Adipocyte (in vitro differentiated cells): ENCODE measurements at regions not wholly inside any gene's neighbourhood (a gene's known extent, or its start where the extent isn't known, plus 50 kb on each side); places are given as distances from the start of the nearest gene placed in this dataset.
"Not testable (repeated sequence)": the region's sequence is repeated elsewhere in the genome, so short reads cannot be mapped to it uniquely, and the experiment has no call there.

Source experiments
- DNase-seq: peaks from one replicate; pipeline ENCODE4 v3.0.0-alpha.2; 2015; ENCODE audit warnings: low read depth
- H3K27me3 ChIP-seq: replicated peaks from 2 replicates; pipeline ENCODE4 v1.7.0; 2013; ENCODE audit warnings: mild to moderate bottlenecking, low read length, moderate library complexity; ENCODE audit not compliant: control insufficient read depth, insufficient read depth
- H3K36me3 ChIP-seq: 2 replicates; pipeline ENCODE4 v1.7.0; 2013; ENCODE audit warnings: low read length, mild to moderate bottlenecking, moderate library complexity; ENCODE audit not compliant: control insufficient read depth, insufficient read depth, severe bottlenecking
- H3K4me1 ChIP-seq: 2 replicates; pipeline ENCODE4 v1.7.0; 2013; ENCODE audit warnings: mild to moderate bottlenecking, low read length, moderate library complexity; ENCODE audit not compliant: control insufficient read depth, insufficient read depth
- H3K4me3 ChIP-seq: 2 replicates; pipeline ENCODE4 v1.7.0; 2013; ENCODE audit warnings: mild to moderate bottlenecking, low read length, moderate library complexity
- H3K9ac ChIP-seq: 2 replicates; pipeline ENCODE4 v1.7.0; 2013; ENCODE audit warnings: mild to moderate bottlenecking, low read length, moderate library complexity
- H3K9me3 ChIP-seq: 2 replicates; pipeline ENCODE4 v1.7.0; 2013; ENCODE audit warnings: mild to moderate bottlenecking, low read length, moderate library complexity; ENCODE audit not compliant: control insufficient read depth

DNA sequence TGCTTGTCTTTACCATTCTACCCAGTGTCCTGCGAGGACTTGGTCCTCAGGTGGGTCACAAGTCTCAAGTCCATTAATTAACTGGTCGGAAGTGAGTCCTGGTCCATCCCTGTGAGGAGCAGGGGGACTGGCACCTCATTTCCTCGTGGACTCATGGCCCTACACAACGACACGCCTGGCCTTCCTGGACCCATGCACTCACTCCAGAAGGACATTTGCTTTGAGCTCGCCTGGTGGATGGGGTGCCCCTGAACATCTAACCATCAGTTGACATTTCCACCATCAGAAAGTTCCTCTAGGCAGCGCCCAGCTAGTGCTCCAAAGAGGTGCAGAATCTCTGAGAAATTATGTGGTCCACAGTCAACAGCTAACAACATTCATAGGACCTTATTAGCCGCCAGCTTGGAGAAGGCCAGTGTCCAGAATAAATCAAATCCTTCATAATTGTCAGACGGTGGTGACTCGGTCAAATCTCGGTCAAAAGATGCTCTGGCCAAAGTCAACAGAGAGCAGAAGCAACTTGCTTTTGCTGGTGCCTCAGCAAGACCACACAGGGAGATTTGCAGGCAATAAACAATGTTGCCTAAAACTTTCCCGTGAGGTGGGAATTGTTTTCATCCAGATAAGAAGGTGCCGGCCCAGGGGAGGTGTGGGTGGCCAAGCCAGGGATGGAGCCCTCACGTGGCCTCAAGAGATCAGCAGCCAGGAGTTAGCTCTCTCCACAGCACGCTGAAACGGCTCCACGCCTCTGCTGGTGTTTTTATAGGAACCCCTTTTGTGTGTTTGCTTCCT is 119.9 kb upstream of the FAM20C start:
- H3K9me3 ChIP-seq, H3K4me3 ChIP-seq, H3K36me3 ChIP-seq, DNase-seq, H3K9ac ChIP-seq, H3K27me3 ChIP-seq, H3K4me1 ChIP-seq: not testable (repeated sequence)

DNA sequence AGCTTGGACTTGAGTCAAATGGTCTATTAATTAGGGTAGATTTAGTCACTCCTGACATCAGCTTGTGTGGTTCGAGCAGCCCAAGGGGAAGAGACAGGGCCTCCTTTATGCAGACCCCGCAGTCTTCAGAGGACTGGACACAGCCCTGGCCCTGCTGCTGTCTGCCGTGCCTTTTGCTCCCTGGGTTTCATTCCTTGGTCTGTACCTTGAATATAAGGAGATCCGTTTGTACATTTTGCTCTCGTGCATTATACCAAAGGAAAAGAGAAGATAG is 119.4 kb upstream of the FAM20C start:
- not testable (repeated sequence) for H3K9ac ChIP-seq, H3K36me3 ChIP-seq, H3K4me3 ChIP-seq, H3K27me3 ChIP-seq, H3K4me1 ChIP-seq, H3K9me3 ChIP-seq, DNase-seq

DNA sequence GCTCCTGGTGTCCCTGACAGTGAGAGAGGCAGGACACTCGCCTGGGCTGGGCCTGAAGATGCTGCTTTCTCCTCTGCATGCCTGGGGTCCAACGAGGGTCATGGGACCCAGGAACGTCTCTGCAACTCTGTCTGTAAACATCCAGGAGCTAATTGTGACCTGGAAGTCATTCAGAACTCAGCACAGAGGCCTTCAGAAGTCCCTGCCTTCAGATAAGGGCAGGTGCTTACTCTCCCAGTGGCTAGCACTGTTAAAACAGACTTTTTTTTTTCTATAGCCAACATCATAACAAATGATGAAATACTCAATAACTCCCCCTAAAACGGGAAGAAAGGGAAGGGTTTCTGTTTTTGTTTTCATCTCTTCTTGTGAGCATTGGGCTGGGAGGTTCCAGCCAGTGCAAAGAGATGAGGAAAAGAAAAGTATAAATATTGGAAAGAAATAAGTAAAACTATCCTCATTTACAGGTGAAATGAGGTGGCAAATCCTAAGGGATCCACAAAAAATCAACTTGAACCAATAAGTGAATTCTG is 118.3 kb upstream of the FAM20C start:
- not testable (repeated sequence) for H3K4me3 ChIP-seq, H3K9me3 ChIP-seq, DNase-seq, H3K9ac ChIP-seq, H3K4me1 ChIP-seq, H3K36me3 ChIP-seq, H3K27me3 ChIP-seq

DNA sequence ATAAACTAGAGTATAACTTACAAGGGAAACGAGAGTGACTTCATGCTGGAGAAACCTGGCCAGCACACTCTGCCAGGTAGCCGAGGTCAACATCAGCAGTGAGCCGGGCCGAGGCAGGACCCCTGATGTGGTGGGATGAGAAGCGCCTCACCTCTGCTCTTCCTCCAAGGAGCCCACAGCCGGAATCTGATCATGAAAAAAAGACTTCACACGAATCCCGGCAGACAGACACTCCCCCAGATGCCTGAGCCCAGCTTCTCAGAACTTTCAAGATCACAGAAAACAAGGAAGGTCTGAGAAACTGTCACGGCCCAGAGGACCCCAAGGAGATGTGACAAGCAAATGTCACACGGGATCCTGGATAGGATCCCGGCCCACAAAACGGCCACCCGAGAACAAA is 116.9 kb upstream of the FAM20C start:
- H3K4me1 ChIP-seq, H3K36me3 ChIP-seq, H3K27me3 ChIP-seq, H3K9me3 ChIP-seq, H3K9ac ChIP-seq, H3K4me3 ChIP-seq, DNase-seq: not testable (repeated sequence)

DNA sequence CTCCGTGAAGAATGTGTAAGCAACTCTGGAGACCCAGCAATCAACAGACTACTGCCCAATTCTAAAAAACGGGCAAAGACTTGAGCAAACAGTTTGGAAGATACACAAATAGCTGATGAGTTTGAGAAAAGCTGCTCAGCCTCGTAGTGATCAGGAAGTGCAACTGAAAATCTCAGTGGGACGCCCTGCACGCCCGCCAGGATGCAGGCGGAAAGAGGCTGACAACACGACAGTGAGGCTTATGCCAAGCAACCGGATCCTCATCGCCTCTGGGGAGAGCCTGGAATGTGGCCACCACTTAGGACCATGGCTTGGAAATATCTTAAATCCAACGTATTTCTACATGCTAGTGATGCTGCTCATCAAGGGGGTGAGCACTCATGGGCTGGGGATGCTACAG is 116.2 kb upstream of the FAM20C start:
- not testable (repeated sequence) for DNase-seq, H3K36me3 ChIP-seq, H3K4me1 ChIP-seq, H3K9ac ChIP-seq, H3K4me3 ChIP-seq, H3K27me3 ChIP-seq, H3K9me3 ChIP-seq

DNA sequence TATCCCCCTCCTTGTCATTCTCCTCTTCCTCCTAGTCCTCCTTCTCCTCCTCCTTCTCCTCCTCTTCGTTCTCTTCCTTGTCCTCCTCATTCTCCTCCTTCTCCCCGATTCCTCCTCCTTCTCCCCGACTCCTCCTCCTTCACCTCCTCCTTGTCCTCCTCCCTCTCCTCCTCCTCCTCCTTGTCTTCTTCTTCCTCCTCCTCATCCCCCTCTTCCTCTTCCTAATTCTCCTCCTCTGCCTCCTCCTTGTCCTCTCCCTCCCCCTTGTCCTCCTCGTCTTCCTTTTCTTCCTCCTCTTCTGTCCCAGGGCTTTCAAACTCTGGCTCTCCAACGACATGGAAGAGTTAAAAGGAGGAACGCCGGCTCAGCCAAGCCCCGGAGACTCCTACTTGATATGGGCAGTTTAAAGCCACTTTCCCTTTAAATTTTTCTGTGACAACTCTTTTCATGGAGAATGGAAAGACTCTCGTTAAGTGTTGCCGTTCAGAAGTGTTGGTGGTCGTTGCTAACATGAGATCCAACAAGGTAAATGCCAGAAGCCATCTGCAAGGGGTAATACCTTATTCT is 115.5 kb upstream of the FAM20C start:
- H3K9me3 ChIP-seq, H3K27me3 ChIP-seq, H3K4me3 ChIP-seq, H3K36me3 ChIP-seq, DNase-seq, H3K4me1 ChIP-seq, H3K9ac ChIP-seq: not testable (repeated sequence)

DNA sequence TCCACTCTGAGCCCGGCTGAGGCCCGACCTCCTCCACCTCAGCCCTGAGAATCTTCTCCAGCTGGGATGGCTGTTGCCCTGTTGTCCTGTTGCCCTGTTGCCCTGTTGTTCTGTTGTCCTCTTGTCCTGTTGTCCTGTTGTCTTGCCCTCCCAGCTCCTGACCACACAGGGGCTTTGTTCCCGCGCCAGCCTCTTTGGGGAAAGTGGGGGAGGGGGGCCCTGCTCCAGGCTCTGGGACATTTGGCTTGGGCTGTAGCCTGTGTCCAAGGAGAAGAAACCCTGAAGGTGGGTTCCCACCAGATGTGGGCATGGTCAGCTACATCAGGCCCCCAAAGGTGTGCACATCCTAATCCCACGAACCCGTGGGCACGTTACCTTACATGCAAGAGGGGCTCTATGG is 113.5 kb upstream of the FAM20C start:
- not testable (repeated sequence) for H3K27me3 ChIP-seq, DNase-seq

DNA sequence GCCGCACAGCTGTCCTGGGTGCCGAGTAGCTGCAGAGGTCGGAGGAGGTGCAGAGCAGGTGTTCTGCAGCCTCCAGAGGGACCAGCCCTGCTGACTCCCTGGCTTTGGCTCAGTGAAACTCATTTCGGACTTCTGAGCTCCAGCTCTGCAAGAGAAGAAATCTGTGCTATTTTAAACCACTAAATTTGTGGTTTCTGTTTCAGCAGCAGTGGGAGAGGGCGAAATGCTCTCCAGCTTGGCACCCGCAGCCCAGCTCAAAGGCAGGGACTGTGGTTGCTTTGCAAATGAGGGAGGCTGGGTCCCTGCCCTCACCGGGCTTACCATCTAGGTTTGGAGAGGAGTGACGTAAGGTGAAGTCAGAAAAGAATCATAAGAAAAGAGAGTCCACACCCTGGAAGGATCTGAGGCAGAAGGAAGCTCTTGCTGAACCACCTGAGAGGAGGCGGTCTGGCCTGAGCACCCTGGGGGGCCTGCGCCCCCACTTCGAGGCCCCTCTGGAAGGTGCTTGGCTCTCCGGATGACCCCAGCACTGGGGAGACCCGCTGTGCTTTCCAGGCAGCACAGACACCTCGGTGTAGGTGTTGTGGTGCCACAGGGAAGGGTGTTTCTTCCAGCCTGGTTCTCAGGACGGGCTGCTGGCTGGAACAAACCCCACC is 112.8 kb upstream of the FAM20C start:
- H3K27me3 ChIP-seq, H3K9me3 ChIP-seq, DNase-seq, H3K36me3 ChIP-seq, H3K9ac ChIP-seq, H3K4me1 ChIP-seq, H3K4me3 ChIP-seq: not testable (repeated sequence)

More for the DNA sequence above, 113.5 kb upstream of the FAM20C start:
- not testable (repeated sequence) for H3K9ac ChIP-seq, H3K9me3 ChIP-seq, H3K36me3 ChIP-seq, H3K4me1 ChIP-seq, H3K4me3 ChIP-seq

DNA sequence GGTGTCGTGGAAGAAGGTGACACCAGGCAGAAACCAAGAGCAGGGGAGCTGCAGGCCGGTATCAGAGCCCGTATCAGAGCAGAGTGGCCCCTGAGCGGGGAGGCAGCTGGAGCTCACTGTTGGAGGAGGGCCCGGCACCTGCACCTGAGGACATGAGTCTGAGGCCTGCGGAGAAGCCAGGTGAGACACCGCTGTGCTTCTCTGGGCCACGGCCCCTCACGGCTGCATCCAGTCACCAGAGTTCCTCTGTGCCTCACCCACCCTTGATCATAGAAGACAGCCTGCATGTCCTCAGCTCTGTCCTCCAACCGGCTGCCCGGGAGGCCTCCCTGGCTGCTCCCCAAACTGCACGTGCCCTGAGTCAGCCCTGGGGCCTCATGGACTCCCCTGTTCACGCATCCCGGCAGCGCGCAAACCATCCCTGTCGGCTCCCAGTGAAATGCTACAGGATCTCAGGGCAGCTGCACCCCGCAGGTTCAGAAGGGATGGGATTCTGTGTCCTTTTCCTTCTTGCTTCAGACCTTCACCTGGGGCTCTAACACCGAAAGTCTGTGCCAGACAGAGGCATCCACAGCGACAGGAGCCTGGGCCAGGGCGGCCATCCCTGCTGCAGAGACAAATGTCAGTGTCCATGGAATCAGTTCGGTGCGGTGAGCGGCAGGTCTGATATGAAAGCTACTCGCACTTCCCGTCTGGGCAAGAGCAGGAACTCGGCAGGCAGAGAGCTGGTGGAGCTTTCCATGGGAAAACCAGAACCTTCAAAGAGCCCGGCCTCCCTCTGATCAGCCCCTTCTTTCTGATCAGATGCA is 111.9 kb upstream of the FAM20C start:
- peaks cover 5% of the 10 kb centered on the region for H3K27me3 ChIP-seq
- H3K4me3 ChIP-seq = no peak overlapping the region
- DNase-seq = no peak
- H3K9ac ChIP-seq = no peak overlapping the region
- H3K4me1 ChIP-seq = peaks cover 6% of the 10 kb centered on the region
- H3K9me3 ChIP-seq = no peaks in the 10 kb centered on the region
- no peaks in the 10 kb centered on the region for H3K36me3 ChIP-seq

DNA sequence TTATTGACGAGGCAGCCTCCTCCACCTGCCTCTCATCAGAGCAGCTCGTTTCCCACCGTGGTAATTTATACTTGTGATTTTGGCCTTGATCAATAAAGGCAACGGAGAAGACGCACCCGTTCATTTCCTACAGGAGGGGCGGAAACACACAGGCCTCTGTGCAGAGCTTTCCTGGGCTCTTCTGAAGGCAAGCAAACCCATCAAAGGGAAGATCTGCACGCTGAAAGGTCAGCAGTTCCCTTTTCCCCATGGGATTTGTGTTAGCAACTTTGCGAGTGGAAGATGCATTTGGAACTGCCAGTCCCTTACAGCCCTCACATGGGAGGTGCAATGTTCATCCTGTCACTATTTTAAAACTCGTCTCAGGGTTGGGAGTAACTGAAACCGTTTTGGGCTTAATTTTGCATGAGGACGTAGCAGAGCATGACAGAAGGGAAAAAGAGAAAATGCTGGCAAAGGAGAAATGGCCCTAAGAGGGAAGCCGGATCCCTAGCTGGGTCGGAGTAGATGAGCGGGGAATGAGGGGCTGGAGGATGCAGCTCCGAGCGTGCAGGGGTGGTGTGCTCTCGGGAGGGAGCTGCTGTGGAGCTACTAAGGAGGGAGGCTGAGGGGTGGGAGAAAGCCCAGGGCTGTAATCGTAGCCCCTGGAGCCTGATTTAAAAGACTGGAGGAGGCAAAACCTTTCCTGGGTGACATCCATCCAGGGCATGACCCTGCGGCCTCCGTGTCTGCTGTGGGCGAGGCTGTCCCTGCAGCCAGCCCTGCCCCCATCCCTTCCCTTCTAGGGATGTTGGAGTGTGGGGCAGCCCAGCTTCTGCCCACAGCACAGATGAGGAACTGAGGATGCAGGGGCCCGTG is 111.1 kb upstream of the FAM20C start:
- Histone ChIP-seq H3K9me3 (no peaks in the 10 kb centered on the region), H3K36me3 (no peaks in the 10 kb centered on the region), H3K4me1 (peaks cover 6% of the 10 kb centered on the region), H3K9ac (no peak overlapping the region), H3K27me3 (peaks cover 5% of the 10 kb centered on the region), H3K4me3 (no peak overlapping the region)
- no peak for DNase-seq
